ENCODE measurements at regions not wholly inside any gene's neighbourhood (a gene's known extent, or its start where the extent isn't known, plus 50 kb on each side); places are given as distances from the start of the nearest gene placed in this dataset.

DNA sequence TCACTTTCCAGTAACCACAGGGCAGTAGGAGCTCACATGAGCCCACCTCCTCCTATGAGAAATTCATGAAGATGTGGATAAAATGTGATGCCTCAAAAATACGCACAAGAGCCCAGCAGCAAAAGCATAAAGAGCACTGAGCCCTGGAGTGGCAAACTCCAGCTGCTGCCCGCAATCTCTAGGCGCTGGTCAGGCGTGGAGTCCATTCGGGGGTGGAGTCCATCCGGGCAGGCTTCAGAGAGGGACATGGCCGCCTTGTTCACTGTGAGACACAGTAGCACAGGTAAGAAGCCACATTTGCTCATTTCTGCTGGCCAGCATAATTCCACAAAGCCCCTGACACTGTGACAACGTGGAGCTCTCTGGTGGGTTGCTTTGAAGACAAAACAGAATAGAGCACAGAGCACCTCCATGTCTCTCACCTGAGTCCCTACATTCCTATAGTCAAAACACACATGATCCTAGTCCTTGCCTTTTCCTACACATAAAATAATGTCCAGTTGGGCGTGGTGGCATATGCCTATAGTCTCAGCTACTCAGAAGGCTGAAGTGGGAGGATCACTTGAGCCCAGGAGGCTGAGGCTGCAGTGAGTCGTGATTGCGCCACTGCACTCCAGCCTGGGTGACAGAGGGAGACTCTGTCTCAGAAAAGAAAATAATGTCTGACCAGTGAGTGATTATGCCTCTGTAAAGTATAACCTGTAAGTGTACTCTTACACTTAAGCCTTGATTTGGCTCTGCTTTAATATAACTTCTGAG lies 365.2 kb downstream of the GADD45G start:
- Histone ChIP-seq H2BK120ac (replicated peaks; ENCODE audit: low read depth, low read length) (no peak overlapping the region), H2AFZ (ENCODE audit: low read length) (no peak overlapping the region), H2BK12ac (ENCODE audit: low read depth, low read length) (no peak overlapping the region), H2AK5ac (ENCODE audit: low read depth, low read length) (no peak overlapping the region), H3K18ac (ENCODE audit: extremely low read depth, low read length) (no peak overlapping the region), H3K4me3 (ENCODE audit: extremely low read depth in 1 of 4, insufficient read depth in 2 of 4, low read depth in 3 of 4, low read length in 4 of 4) (no peak overlapping the region), H4K8ac (ENCODE audit: extremely low read depth, insufficient read depth, low read length) (no peak overlapping the region), H2BK15ac (ENCODE audit: low read length) (no peak overlapping the region), H3K14ac (ENCODE audit: insufficient read length) (no peak overlapping the region), H3K27me3 (replicated peaks in 1 of 4; ENCODE audit: control insufficient read depth in 3 of 4, extremely low read depth in 1 of 4, insufficient read depth in 3 of 4, low read length in 3 of 4) (no peaks in the 10 kb centered on the region), H4K5ac (ENCODE audit: insufficient read length, low read depth, low read length) (no peak overlapping the region), H3K23ac (ENCODE audit: insufficient read length) (no peak overlapping the region), H3K56ac (replicated peaks; ENCODE audit: insufficient read length, low read depth, low read length) (no peak overlapping the region), H3K79me2 (ENCODE audit: control insufficient read depth in 1 of 2, insufficient read depth in 2 of 2, low read length in 2 of 2) (no peaks in the 10 kb centered on the region), H3K27ac (ENCODE audit: low read depth, low read length) (no peak overlapping the region), H2BK20ac (ENCODE audit: low read length) (no peak overlapping the region), H3K4me2 (ENCODE audit: insufficient read depth in 1 of 2, low read depth in 2 of 2, low read length in 2 of 2) (no peak overlapping the region), H3K79me1 (ENCODE audit: low read depth, low read length) (no peaks in the 10 kb centered on the region), H4K20me1 (replicated peaks in 1 of 2; ENCODE audit: control insufficient read depth in 1 of 2, insufficient read depth in 2 of 2, low read length in 2 of 2) (no peaks in the 10 kb centered on the region), H4K91ac (replicated peaks; ENCODE audit: insufficient read length, low read length) (no peak overlapping the region), H3K4me1 (replicated peaks in 1 of 4; ENCODE audit: control insufficient read depth in 3 of 4, insufficient read depth in 4 of 4, low read length in 3 of 4) (no peaks in the 10 kb centered on the region), H3K23me2 (ENCODE audit: low read depth, low read length) (no peaks in the 10 kb centered on the region), H2BK5ac (ENCODE audit: low read depth, low read length) (no peak overlapping the region), H3K9me3 (ENCODE audit: insufficient read depth in 2 of 2, low read depth in 1 of 2, low read length in 1 of 2) (0 out of 4 replicates have a peak, but pooled peaks cover 0 to 2% of the 10 kb centered on the region in 2 experiments), H3K9ac (replicated peaks in 1 of 4; ENCODE audit: extremely low read depth in 1 of 4, low read depth in 3 of 4, low read length in 3 of 4) (no peak overlapping the region), H3K4ac (replicated peaks; ENCODE audit: insufficient read length, low read depth, low read length) (no peak overlapping the region), H3K36me3 (ENCODE audit: control insufficient read depth in 2 of 4, insufficient read depth in 4 of 4, low read length in 3 of 4) (no peaks in the 10 kb centered on the region)
- WGBS, 2 experiments (ENCODE audit: extremely low coverage in 1 of 2, insufficient coverage in 1 of 2, insufficient read length in 1 of 2, insufficient replicate concordance in 2 of 2, low coverage in 1 of 2, low lambda C conversion rate in 2 of 2, missing lambda C conversion rate in 1 of 2) = 82% methylated on average over 11 of the region's 11 CpGs; no CpG with 5 or more reads in 1 of the 2 experiments
- FAIRE-seq (no peak), DNase-seq (ENCODE audit: low read depth in 1 of 2, low spot score in 2 of 2) (no peak)
- POLR2A ChIA-PET (ENCODE audit: partially characterized antibody) = interaction anchor here (0.6 to 1.9 kb wide), 2 partner anchors 365 to 1967 kb away, joined by 3 to 5 read pairs; partner anchors contain the start of gene GADD45G
- no peak for TF ChIP-seq NANOG (IDR thresholded peaks at IDR 0.05; ENCODE audit: insufficient read depth, low read depth, low read length, poor library complexity, severe bottlenecking)
- TF ChIP-seq SP1 (IDR thresholded peaks at IDR 0.05; ENCODE audit: low read depth, low read length) = no peak
- no peak for TF ChIP-seq FOSL1 (IDR thresholded peaks at IDR 0.05; ENCODE audit: insufficient read depth, low read depth, low read length)
- no peak for TF ChIP-seq CBX5 (IDR thresholded peaks at IDR 0.05; ENCODE audit: low read depth, low read length)
- TF ChIP-seq KDM5A (IDR thresholded peaks at IDR 0.05; ENCODE audit: low read length) = no peak
- TF ChIP-seq SIRT6 (IDR thresholded peaks at IDR 0.05; ENCODE audit: low read length) = no peak
- no peak for TF ChIP-seq SP4 (IDR thresholded peaks at IDR 0.05; ENCODE audit: low read length)
- no peak for TF ChIP-seq SIX5 (IDR thresholded peaks at IDR 0.05; ENCODE audit: low read depth, low read length)
- no peak for TF ChIP-seq EZH2 (IDR thresholded peaks at IDR 0.05; ENCODE audit: low read depth, low read length, severe bottlenecking)
- no peak for TF ChIP-seq SP2 (IDR thresholded peaks at IDR 0.05; ENCODE audit: low read length)
- CTCF ChIA-PET (ENCODE audit: partially characterized antibody) = interaction anchor here (0.9 to 1.9 kb wide), 7 partner anchors 8 to 372 kb away, joined by 3 to 8 read pairs (median 4); no protein-coding TSS in a partner anchor

All from H1 (cell line).